GM12878 (cell line): ENCODE measurements at regions not wholly inside any gene's neighbourhood (a gene's known extent, or its start where the extent isn't known, plus 50 kb on each side); places are given as distances from the start of the nearest gene placed in this dataset.

Source experiments
- ATF2 ChIP-seq: IDR thresholded peaks from 2 replicates; pipeline ENCODE4 v1.6.1; 2012; ENCODE audit warnings: low read length, inconsistent platforms
- ATF3 ChIP-seq: IDR thresholded peaks from 2 replicates; pipeline ENCODE4 v1.6.1; 2011; ENCODE audit warnings: low read depth, mild to moderate bottlenecking, low read length, moderate library complexity, borderline replicate concordance; ENCODE audit errors: extremely low read depth
- ATF7 ChIP-seq: fragments of 450-650 bp; IDR thresholded peaks from 2 replicates; pipeline ENCODE4 v1.6.1; 2016; ENCODE audit warnings: low read depth, mild to moderate bottlenecking
- BCL11A ChIP-seq: IDR thresholded peaks from 2 replicates; pipeline ENCODE4 v1.6.1; 2011; ENCODE audit warnings: low read depth, low read length
- BCLAF1 ChIP-seq: fragments of 450-650 bp; IDR thresholded peaks from 2 replicates; pipeline ENCODE4 v1.6.1; 2017; ENCODE audit warnings: antibody characterized with exemption, mild to moderate bottlenecking, moderate library complexity
- IKZF2 ChIP-seq, 2 experiments: fragments of 450-650 bp; IDR thresholded peaks; 2 replicates each; pipeline ENCODE4 v1.6.1; 2017; ENCODE audit warnings: mild to moderate bottlenecking in 2 of 2, moderate library complexity in 2 of 2
- IRF4 ChIP-seq: IDR thresholded peaks from 2 replicates; pipeline ENCODE4 v1.6.1; 2011; ENCODE audit warnings: low read depth, low read length
- MYB ChIP-seq: fragments of 150-350 bp; IDR thresholded peaks from 2 replicates; pipeline ENCODE4 v1.6.1; 2014; ENCODE audit warnings: mild to moderate bottlenecking, low read depth, low read length, borderline replicate concordance
- SKIL ChIP-seq: fragments of 450-650 bp; IDR thresholded peaks from 2 replicates; pipeline ENCODE4 v1.6.1; 2017; ENCODE audit warnings: mild to moderate bottlenecking, low read depth, inconsistent platforms; ENCODE audit not compliant: poor library complexity, severe bottlenecking
- SREBF1 ChIP-seq: IDR thresholded peaks from 2 replicates; pipeline ENCODE4 v1.6.1; 2012; ENCODE audit warnings: mild to moderate bottlenecking, low read length
- ZBTB4 ChIP-seq: fragments of 450-650 bp; formaldehyde crosslinking; IDR thresholded peaks from 2 replicates; pipeline ENCODE4 v1.4.0; 2022; ENCODE audit warnings: mild to moderate bottlenecking, moderate library complexity
- ZNF24 ChIP-seq: fragments of 450-650 bp; IDR thresholded peaks from 2 replicates; pipeline ENCODE4 v1.6.1; 2017; ENCODE audit warnings: antibody characterized with exemption, mild to moderate bottlenecking
- ZNF622 ChIP-seq: fragments of 450-650 bp; IDR thresholded peaks from 2 replicates; pipeline ENCODE4 v1.6.1; 2017; ENCODE audit warnings: mild to moderate bottlenecking, inconsistent platforms
- ZNF687 ChIP-seq: fragments of 450-650 bp; IDR thresholded peaks from 2 replicates; pipeline ENCODE4 v1.6.1; 2017; ENCODE audit warnings: mild to moderate bottlenecking, moderate library complexity
- ZZZ3 ChIP-seq: IDR thresholded peaks from 2 replicates; pipeline ENCODE4 v1.6.1; 2011; ENCODE audit warnings: low read depth; ENCODE audit not compliant: control insufficient read depth, insufficient read length

GRCh38 chr6:6826095-6826901, 237.8 kb downstream of the LY86 start (continued):
- no peak for TF ChIP-seq ATF2
- TF ChIP-seq ZZZ3 = no peak
- TF ChIP-seq SKIL = no peak
- TF ChIP-seq ZNF24 = no peak
- TF ChIP-seq ATF3 = no peak
- no peak for TF ChIP-seq BCLAF1
- TF ChIP-seq IRF4 = no peak
- peak; percentile 57 to 63; a peak in 3 of 4 replicates for TF ChIP-seq IKZF2 (IDR thresholded peaks at IDR 0.05)
- peak; percentile 93 for TF ChIP-seq ZNF687
- TF ChIP-seq MYB = no peak
- TF ChIP-seq ATF7 = 0 out of 2 replicates have a peak, but pooled peaks have one; percentile 31
- no peak for TF ChIP-seq BCL11A
- no peak for TF ChIP-seq ZNF622
- no peak for TF ChIP-seq ZBTB4 (CRISPR knock-in tag)
- TF ChIP-seq SREBF1 = no peak
